ENCODE measurements at regions not wholly inside any gene's neighbourhood (a gene's known extent, or its start where the extent isn't known, plus 50 kb on each side); places are given as distances from the start of the nearest gene placed in this dataset.

- Histone ChIP-seq H3K27me3 (ENCODE audit: control insufficient read depth, insufficient read depth, low read length) (no peaks in the 10 kb centered on the region), H3K27ac (ENCODE audit: low read length) (no peak overlapping the region), H3K4me3 (ENCODE audit: low read length) (no peak overlapping the region), H3K36me3 (ENCODE audit: control insufficient read depth, insufficient read depth, low read length) (no peaks in the 10 kb centered on the region), H3K9me3 (ENCODE audit: control insufficient read depth, low read depth, low read length) (no peaks in the 10 kb centered on the region), H3K4me1 (ENCODE audit: control insufficient read depth, insufficient read depth, low read length) (no peaks in the 10 kb centered on the region)
- WGBS (ENCODE audit: insufficient coverage, low lambda C conversion rate), result no CpG with 5 or more reads among the region's 1 CpG
- no peak for DNase-seq
Observed at GRCh38 chr5:166823360-166823759, 1468.1 kb upstream of the WWC1 start.

DNA sequence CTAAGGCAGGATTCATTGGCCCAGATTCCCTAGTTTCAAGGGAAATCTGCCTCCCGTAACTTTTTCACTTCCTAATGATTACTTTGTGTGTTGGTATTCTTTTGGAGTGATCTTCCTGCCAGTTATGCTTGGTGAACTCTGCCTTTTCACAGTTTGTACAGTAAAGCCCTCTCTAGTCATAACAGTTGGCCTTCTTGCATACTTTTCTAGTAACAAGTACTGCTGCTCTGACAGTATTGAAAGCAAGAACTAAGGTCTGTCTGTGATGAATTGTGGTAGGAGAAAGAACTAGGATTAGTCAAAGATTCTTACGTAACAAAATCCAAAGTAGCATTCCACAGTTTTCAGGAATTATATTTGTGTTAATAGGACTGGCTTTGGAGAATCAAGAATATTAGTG lies 1457.2 kb upstream of the WWC1 start:
- Histone ChIP-seq H3K27me3 (ENCODE audit: control insufficient read depth, insufficient read depth, low read length) (no peaks in the 10 kb centered on the region), H3K27ac (ENCODE audit: low read length) (no peak overlapping the region), H3K9me3 (ENCODE audit: control insufficient read depth, low read depth, low read length) (no peaks in the 10 kb centered on the region), H3K4me3 (ENCODE audit: low read length) (no peak overlapping the region), H3K36me3 (ENCODE audit: control insufficient read depth, insufficient read depth, low read length) (no peaks in the 10 kb centered on the region), H3K4me1 (ENCODE audit: control insufficient read depth, insufficient read depth, low read length) (no peaks in the 10 kb centered on the region)
- WGBS (ENCODE audit: insufficient coverage, low lambda C conversion rate), result 92% methylated on average over 2 of the region's 2 CpGs
- no peak for DNase-seq

GRCh38 chr5:166845044-166845443 lies 1446.4 kb upstream of the WWC1 start:
- H3K27me3 ChIP-seq (ENCODE audit: control insufficient read depth, insufficient read depth, low read length), result no peaks in the 10 kb centered on the region
- DNase-seq, result no peak
- WGBS (ENCODE audit: insufficient coverage, low lambda C conversion rate), result 83% methylated on average over 1 of the region's 4 CpGs
- H3K4me1 ChIP-seq (ENCODE audit: control insufficient read depth, insufficient read depth, low read length), result no peaks in the 10 kb centered on the region
- peaks cover 2% of the 10 kb centered on the region for H3K9me3 ChIP-seq (ENCODE audit: control insufficient read depth, low read depth, low read length)
- H3K4me3 ChIP-seq (ENCODE audit: low read length), result no peak overlapping the region
- no peak overlapping the region for H3K27ac ChIP-seq (ENCODE audit: low read length)
- no peaks in the 10 kb centered on the region for H3K36me3 ChIP-seq (ENCODE audit: control insufficient read depth, insufficient read depth, low read length)

GRCh38 chr5:166856791-166857190 lies 1434.7 kb upstream of the WWC1 start:
- Histone ChIP-seq H3K4me3 (ENCODE audit: low read length) (no peak overlapping the region), H3K27ac (ENCODE audit: low read length) (no peak overlapping the region), H3K27me3 (ENCODE audit: control insufficient read depth, insufficient read depth, low read length) (no peaks in the 10 kb centered on the region), H3K4me1 (ENCODE audit: control insufficient read depth, insufficient read depth, low read length) (no peaks in the 10 kb centered on the region), H3K36me3 (ENCODE audit: control insufficient read depth, insufficient read depth, low read length) (no peaks in the 10 kb centered on the region), H3K9me3 (ENCODE audit: control insufficient read depth, low read depth, low read length) (no peaks in the 10 kb centered on the region)
- WGBS (ENCODE audit: insufficient coverage, low lambda C conversion rate), result 95% methylated on average over 2 of the region's 3 CpGs
- DNase-seq, result no peak

- no peaks in the 10 kb centered on the region for H3K9me3 ChIP-seq (ENCODE audit: control insufficient read depth, low read depth, low read length)
- no peak overlapping the region for H3K27ac ChIP-seq (ENCODE audit: low read length)
- H3K27me3 ChIP-seq (ENCODE audit: control insufficient read depth, insufficient read depth, low read length), result no peaks in the 10 kb centered on the region
- H3K4me1 ChIP-seq (ENCODE audit: control insufficient read depth, insufficient read depth, low read length), result no peaks in the 10 kb centered on the region
- H3K36me3 ChIP-seq (ENCODE audit: control insufficient read depth, insufficient read depth, low read length), result no peaks in the 10 kb centered on the region
- no peak overlapping the region for H3K4me3 ChIP-seq (ENCODE audit: low read length)
- WGBS (ENCODE audit: insufficient coverage, low lambda C conversion rate), result 57% methylated on average over 3 of the region's 5 CpGs
- DNase-seq, result no peak
Observed at GRCh38 chr5:166860426-166860825, 1431.0 kb upstream of the WWC1 start.

DNA sequence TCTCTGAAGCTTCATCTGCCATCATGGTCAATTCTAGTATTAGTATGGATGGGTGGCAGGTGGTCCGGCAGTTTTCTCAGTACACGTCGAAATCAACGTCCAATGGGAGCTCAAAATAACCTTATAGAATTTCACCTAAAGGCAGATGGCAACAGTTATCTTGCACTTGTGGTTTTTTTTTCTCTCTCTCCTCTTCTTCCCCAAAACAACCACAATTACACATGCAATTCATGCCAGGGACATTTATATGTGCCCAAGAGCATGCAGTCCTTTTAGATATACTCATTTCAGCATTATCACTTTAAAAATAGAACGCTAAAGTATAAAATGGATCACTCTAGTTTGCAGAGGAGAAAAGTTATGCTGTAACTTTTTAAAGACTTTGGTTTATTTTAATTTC lies 1428.9 kb upstream of the WWC1 start:
- Histone ChIP-seq H3K27me3 (ENCODE audit: control insufficient read depth, insufficient read depth, low read length) (no peaks in the 10 kb centered on the region), H3K4me1 (ENCODE audit: control insufficient read depth, insufficient read depth, low read length) (no peaks in the 10 kb centered on the region), H3K36me3 (ENCODE audit: control insufficient read depth, insufficient read depth, low read length) (no peaks in the 10 kb centered on the region), H3K4me3 (ENCODE audit: low read length) (no peak overlapping the region), H3K27ac (ENCODE audit: low read length) (no peak overlapping the region), H3K9me3 (ENCODE audit: control insufficient read depth, low read depth, low read length) (no peaks in the 10 kb centered on the region)
- DNase-seq, result no peak
- WGBS (ENCODE audit: insufficient coverage, low lambda C conversion rate), result 97% methylated on average over 5 of the region's 5 CpGs

DNA sequence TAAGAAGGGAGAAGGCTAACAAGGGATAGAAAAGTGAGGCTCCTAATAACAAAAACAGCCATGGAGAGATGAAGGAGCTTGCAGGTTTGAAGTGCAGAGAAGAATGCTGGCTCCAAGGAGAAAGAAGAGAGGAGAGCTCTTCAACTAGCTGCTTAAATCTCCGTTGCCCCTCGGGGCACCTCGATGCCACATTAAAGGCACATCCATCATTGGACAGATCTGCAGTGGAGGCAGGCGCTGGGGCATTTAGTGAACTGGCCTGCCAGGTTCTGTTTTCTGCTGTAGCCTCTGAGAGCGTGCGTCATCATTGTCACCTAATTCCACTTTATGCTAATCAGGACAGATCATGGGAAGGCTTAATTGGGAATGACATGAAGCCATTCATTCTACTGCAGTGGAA lies 1426.2 kb upstream of the WWC1 start:
- no CpG with 5 or more reads among the region's 6 CpGs for WGBS (ENCODE audit: insufficient coverage, low lambda C conversion rate)

DNA sequence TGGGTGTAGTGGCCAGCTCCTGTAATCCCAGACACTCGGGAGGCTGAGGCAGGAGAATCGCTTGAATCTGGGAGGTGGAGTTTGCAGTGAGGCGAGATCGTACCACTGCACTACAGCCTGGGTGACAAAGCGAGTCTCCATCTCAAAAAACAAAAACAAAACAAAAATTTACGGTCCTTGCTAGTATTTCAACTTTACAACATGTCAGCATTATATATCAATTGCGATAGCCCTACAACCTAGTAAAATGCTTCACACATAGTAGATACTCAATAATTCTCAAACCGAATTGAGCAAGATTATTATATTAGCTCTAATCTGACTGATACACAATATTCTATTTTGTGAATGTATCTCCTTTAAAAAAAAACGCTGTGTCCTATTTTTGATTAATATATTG lies 1411.0 kb upstream of the WWC1 start:
- Histone ChIP-seq H3K36me3 (ENCODE audit: control insufficient read depth, insufficient read depth, low read length) (no peaks in the 10 kb centered on the region), H3K4me1 (ENCODE audit: control insufficient read depth, insufficient read depth, low read length) (no peaks in the 10 kb centered on the region), H3K27ac (ENCODE audit: low read length) (no peak overlapping the region), H3K9me3 (ENCODE audit: control insufficient read depth, low read depth, low read length) (no peaks in the 10 kb centered on the region), H3K4me3 (ENCODE audit: low read length) (no peak overlapping the region), H3K27me3 (ENCODE audit: control insufficient read depth, insufficient read depth, low read length) (no peaks in the 10 kb centered on the region)
- WGBS (ENCODE audit: insufficient coverage, low lambda C conversion rate), result 90% methylated on average over 2 of the region's 9 CpGs
- no peak for DNase-seq

More for the DNA sequence above, 1426.2 kb upstream of the WWC1 start:
- Histone ChIP-seq H3K27me3 (ENCODE audit: control insufficient read depth, insufficient read depth, low read length) (no peaks in the 10 kb centered on the region), H3K36me3 (ENCODE audit: control insufficient read depth, insufficient read depth, low read length) (no peaks in the 10 kb centered on the region), H3K9me3 (ENCODE audit: control insufficient read depth, low read depth, low read length) (no peaks in the 10 kb centered on the region), H3K4me3 (ENCODE audit: low read length) (no peak overlapping the region), H3K27ac (ENCODE audit: low read length) (no peak overlapping the region), H3K4me1 (ENCODE audit: control insufficient read depth, insufficient read depth, low read length) (no peaks in the 10 kb centered on the region)
- no peak for DNase-seq

- Histone ChIP-seq H3K27me3 (ENCODE audit: control insufficient read depth, insufficient read depth, low read length) (no peaks in the 10 kb centered on the region), H3K9me3 (ENCODE audit: control insufficient read depth, low read depth, low read length) (no peaks in the 10 kb centered on the region), H3K27ac (ENCODE audit: low read length) (no peak overlapping the region), H3K36me3 (ENCODE audit: control insufficient read depth, insufficient read depth, low read length) (no peaks in the 10 kb centered on the region), H3K4me3 (ENCODE audit: low read length) (no peak overlapping the region), H3K4me1 (ENCODE audit: control insufficient read depth, insufficient read depth, low read length) (no peaks in the 10 kb centered on the region)
- WGBS (ENCODE audit: insufficient coverage, low lambda C conversion rate), result no CpG with 5 or more reads among the region's 8 CpGs
- no peak for DNase-seq
Observed at GRCh38 chr5:166881802-166882201, 1409.6 kb upstream of the WWC1 start.

- DNase-seq, result no peak
- Histone ChIP-seq H3K36me3 (ENCODE audit: control insufficient read depth, insufficient read depth, low read length) (no peaks in the 10 kb centered on the region), H3K9me3 (ENCODE audit: control insufficient read depth, low read depth, low read length) (no peaks in the 10 kb centered on the region), H3K27me3 (ENCODE audit: control insufficient read depth, insufficient read depth, low read length) (no peaks in the 10 kb centered on the region), H3K4me1 (ENCODE audit: control insufficient read depth, insufficient read depth, low read length) (no peaks in the 10 kb centered on the region), H3K4me3 (ENCODE audit: low read length) (no peak overlapping the region), H3K27ac (ENCODE audit: low read length) (no peak overlapping the region)
- 100% methylated on average over 3 of the region's 4 CpGs for WGBS (ENCODE audit: insufficient coverage, low lambda C conversion rate)
Observed at GRCh38 chr5:166883016-166883415, 1408.4 kb upstream of the WWC1 start.

GRCh38 chr5:166898166-166898565 lies 1393.3 kb upstream of the WWC1 start:
- no peak overlapping the region for H3K27ac ChIP-seq (ENCODE audit: low read length)
- no CpG with 5 or more reads among the region's 6 CpGs for WGBS (ENCODE audit: insufficient coverage, low lambda C conversion rate)
- H3K27me3 ChIP-seq (ENCODE audit: control insufficient read depth, insufficient read depth, low read length), result no peaks in the 10 kb centered on the region
- no peaks in the 10 kb centered on the region for H3K9me3 ChIP-seq (ENCODE audit: control insufficient read depth, low read depth, low read length)
- no peaks in the 10 kb centered on the region for H3K36me3 ChIP-seq (ENCODE audit: control insufficient read depth, insufficient read depth, low read length)
- H3K4me1 ChIP-seq (ENCODE audit: control insufficient read depth, insufficient read depth, low read length), result no peaks in the 10 kb centered on the region
- H3K4me3 ChIP-seq (ENCODE audit: low read length), result no peak overlapping the region
- DNase-seq, result no peak
